HEK293 (cell line): ENCODE measurements at regions not wholly inside any gene's neighbourhood (a gene's known extent, or its start where the extent isn't known, plus 50 kb on each side); places are given as distances from the start of the nearest gene placed in this dataset.
A peak's percentile ranks its signal among the peaks of the same experiment; 100 is the strongest.

ENCODE experiments used
- CTCF ChIA-PET: fragments of 350-600 bp; formaldehyde crosslinking; extraction: SDS; loops from one replicate; lab custom pipeline; 2021; ENCODE audit warnings: antibody characterized with exemption; lab: Yijun Ruan, JAX
- POLR2A ChIA-PET: fragments of 300-600 bp; formaldehyde crosslinking; extraction: SDS; loops from one replicate; lab custom pipeline; 2020; ENCODE audit warnings: antibody characterized with exemption, inconsistent platforms; lab: Yijun Ruan, JAX
- H3K27ac ChIP-seq: fragments of 200-500 bp; sonication (Bioruptor generic); 2 replicates; pipeline ENCODE4 v1.5.1; 2014; ENCODE audit warnings: low read depth, low read length, control low read depth, inconsistent platforms; ENCODE audit errors: extremely low read depth
- H3K36me3 ChIP-seq, 2 experiments: fragments of 200-500 bp in 1 of 2; sonication (Bioruptor generic) in 1 of 2; 1 replicate in 1 of 2; 2 replicates in 1 of 2; pipeline ENCODE4 v1.5.1; 2014 to 2017; ENCODE audit warnings: inconsistent platforms in 2 of 2, low read length in 2 of 2; ENCODE audit not compliant: control insufficient read depth in 2 of 2, insufficient read depth in 1 of 2
- H3K4me1 ChIP-seq: fragments of 200-500 bp; sonication (Bioruptor generic); 2 replicates; pipeline ENCODE4 v1.5.1; 2014; ENCODE audit warnings: mild to moderate bottlenecking, low read length, inconsistent platforms; ENCODE audit not compliant: control insufficient read depth, insufficient read depth
- H3K4me3 ChIP-seq: 2 replicates; pipeline ENCODE4 v1.5.1; 2011; ENCODE audit warnings: low read depth, mild to moderate bottlenecking, control low read depth, low read length, moderate library complexity
- H3K9me3 ChIP-seq: fragments of 200-500 bp; sonication (Bioruptor generic); 2 replicates; pipeline ENCODE4 v1.5.1; 2014; ENCODE audit warnings: low read depth, low read length, inconsistent platforms; ENCODE audit not compliant: control insufficient read depth, insufficient read depth
- EGR2 ChIP-seq: fragments of 450-650 bp; formaldehyde crosslinking; IDR thresholded peaks from 2 replicates; pipeline ENCODE4 v1.5.1; 2016; ENCODE audit warnings: low read depth, missing biosample characterization, missing genetic modification characterization
- GFI1B ChIP-seq: fragments of 450-650 bp; formaldehyde crosslinking; IDR thresholded peaks from 2 replicates; pipeline ENCODE4 v1.5.1; 2016; ENCODE audit warnings: missing biosample characterization, missing genetic modification characterization
- KLF10 ChIP-seq: fragments of 450-650 bp; IDR thresholded peaks from 2 replicates; pipeline ENCODE4 v1.5.1; 2018; ENCODE audit warnings: missing biosample characterization, mild to moderate bottlenecking, missing genetic modification characterization
- OSR2 ChIP-seq: fragments of 450-650 bp; formaldehyde crosslinking; IDR thresholded peaks from 2 replicates; pipeline ENCODE4 v1.5.1; 2016; ENCODE audit warnings: missing biosample characterization, missing genetic modification characterization
- OVOL3 ChIP-seq: fragments of 450-650 bp; formaldehyde crosslinking; IDR thresholded peaks from 2 replicates; pipeline ENCODE4 v1.5.1; 2016; ENCODE audit warnings: missing biosample characterization, missing genetic modification characterization
- PRDM4 ChIP-seq: fragments of 450-650 bp; formaldehyde crosslinking; IDR thresholded peaks from 2 replicates; pipeline ENCODE4 v1.5.1; 2017; ENCODE audit warnings: missing biosample characterization, missing genetic modification characterization
- SP3 ChIP-seq: fragments of 450-650 bp; formaldehyde crosslinking; IDR thresholded peaks from 2 replicates; pipeline ENCODE4 v1.5.1; 2016; ENCODE audit warnings: missing biosample characterization, missing genetic modification characterization
- SP7 ChIP-seq: fragments of 450-650 bp; formaldehyde crosslinking; IDR thresholded peaks from 2 replicates; pipeline ENCODE4 v1.5.1; 2016; ENCODE audit warnings: missing biosample characterization, missing genetic modification characterization
- ZBTB17 ChIP-seq: fragments of 450-650 bp; formaldehyde crosslinking; IDR thresholded peaks from 2 replicates; pipeline ENCODE4 v1.5.1; 2016; ENCODE audit warnings: missing biosample characterization, missing genetic modification characterization
- ZBTB20 ChIP-seq: fragments of 450-650 bp; formaldehyde crosslinking; IDR thresholded peaks from 2 replicates; pipeline ENCODE4 v1.5.1; 2016; ENCODE audit warnings: missing biosample characterization, missing genetic modification characterization
- ZBTB48 ChIP-seq: fragments of 450-650 bp; formaldehyde crosslinking; IDR thresholded peaks from 2 replicates; pipeline ENCODE4 v1.5.1; 2016; ENCODE audit warnings: missing biosample characterization, missing genetic modification characterization
- ZBTB7A ChIP-seq: fragments of 450-650 bp; formaldehyde crosslinking; IDR thresholded peaks from 2 replicates; pipeline ENCODE4 v1.5.1; 2016; ENCODE audit warnings: low read depth, missing biosample characterization, missing genetic modification characterization
- ZBTB8A ChIP-seq: fragments of 450-650 bp; formaldehyde crosslinking; IDR thresholded peaks from 2 replicates; pipeline ENCODE4 v1.5.1; 2016; ENCODE audit warnings: missing biosample characterization, missing genetic modification characterization
- ZIC2 ChIP-seq: fragments of 450-650 bp; formaldehyde crosslinking; IDR thresholded peaks from 2 replicates; pipeline ENCODE4 v1.5.1; 2016; ENCODE audit warnings: missing biosample characterization, missing genetic modification characterization
- ZNF133 ChIP-seq: fragments of 450-650 bp; formaldehyde crosslinking; IDR thresholded peaks from 2 replicates; pipeline ENCODE4 v1.5.1; 2016; ENCODE audit warnings: missing biosample characterization, missing genetic modification characterization
- ZNF175 ChIP-seq: fragments of 450-650 bp; formaldehyde crosslinking; IDR thresholded peaks from 2 replicates; pipeline ENCODE4 v1.5.1; 2016; ENCODE audit warnings: missing biosample characterization, missing genetic modification characterization
- ZNF274 ChIP-seq, 2 experiments: fragments of 200-500 bp in 1 of 2; fragments of 450-650 bp in 1 of 2; sonication (Bioruptor generic) in 1 of 2; formaldehyde crosslinking in 1 of 2; IDR thresholded peaks; 2 replicates each; pipeline versions ENCODE4 v1.5.1 to v1.6.1; 2014 to 2016; ENCODE audit warnings: borderline replicate concordance in 1 of 2, inconsistent platforms in 1 of 2, low read length in 1 of 2, missing biosample characterization in 1 of 2, missing genetic modification characterization in 1 of 2
- ZNF354C ChIP-seq: fragments of 450-650 bp; formaldehyde crosslinking; IDR thresholded peaks from 2 replicates; pipeline ENCODE4 v1.5.1; 2016; ENCODE audit warnings: missing biosample characterization, missing genetic modification characterization, low read depth, borderline replicate concordance
- ZNF501 ChIP-seq: fragments of 450-650 bp; formaldehyde crosslinking; IDR thresholded peaks from 2 replicates; pipeline ENCODE4 v1.5.1; 2016; ENCODE audit warnings: missing biosample characterization, missing genetic modification characterization
- ZNF529 ChIP-seq: fragments of 450-650 bp; formaldehyde crosslinking; IDR thresholded peaks from 2 replicates; pipeline ENCODE4 v1.5.1; 2017; ENCODE audit warnings: missing genetic modification characterization, missing biosample characterization; ENCODE audit not compliant: insufficient replicate concordance
- ZNF549 ChIP-seq: fragments of 450-650 bp; IDR thresholded peaks from 2 replicates; pipeline ENCODE4 v1.5.1; 2018; ENCODE audit warnings: missing biosample characterization, missing genetic modification characterization, mild to moderate bottlenecking, inconsistent platforms, moderate library complexity
- ZNF561 ChIP-seq: fragments of 450-650 bp; IDR thresholded peaks from 2 replicates; pipeline ENCODE4 v1.5.1; 2018; ENCODE audit warnings: missing biosample characterization, missing genetic modification characterization, borderline replicate concordance
- ZNF626 ChIP-seq: fragments of 450-650 bp; sonication (Bioruptor Pico); formaldehyde crosslinking; IDR thresholded peaks from 2 replicates; pipeline ENCODE4 v1.5.1; 2018; ENCODE audit warnings: missing biosample characterization, missing genetic modification characterization, inconsistent platforms
- ZNF792 ChIP-seq: fragments of 450-650 bp; formaldehyde crosslinking; IDR thresholded peaks from 2 replicates; pipeline ENCODE4 v1.5.1; 2016; ENCODE audit warnings: missing biosample characterization, missing genetic modification characterization
- ZSCAN5A ChIP-seq: fragments of 450-650 bp; formaldehyde crosslinking; IDR thresholded peaks from 2 replicates; pipeline ENCODE4 v1.5.1; 2016; ENCODE audit warnings: missing biosample characterization, missing genetic modification characterization
- TF ChIP-seq, protein P1 (sequence below): fragments of 450-650 bp; formaldehyde crosslinking; IDR thresholded peaks from 2 replicates; pipeline ENCODE4 v1.5.1; 2017; ENCODE audit warnings: missing biosample characterization, mild to moderate bottlenecking, missing genetic modification characterization, moderate library complexity
- TF ChIP-seq, protein P2 (sequence below): fragments of 450-650 bp; formaldehyde crosslinking; IDR thresholded peaks from 2 replicates; pipeline ENCODE4 v1.5.1; 2016; ENCODE audit warnings: missing biosample characterization, missing genetic modification characterization

DNA sequence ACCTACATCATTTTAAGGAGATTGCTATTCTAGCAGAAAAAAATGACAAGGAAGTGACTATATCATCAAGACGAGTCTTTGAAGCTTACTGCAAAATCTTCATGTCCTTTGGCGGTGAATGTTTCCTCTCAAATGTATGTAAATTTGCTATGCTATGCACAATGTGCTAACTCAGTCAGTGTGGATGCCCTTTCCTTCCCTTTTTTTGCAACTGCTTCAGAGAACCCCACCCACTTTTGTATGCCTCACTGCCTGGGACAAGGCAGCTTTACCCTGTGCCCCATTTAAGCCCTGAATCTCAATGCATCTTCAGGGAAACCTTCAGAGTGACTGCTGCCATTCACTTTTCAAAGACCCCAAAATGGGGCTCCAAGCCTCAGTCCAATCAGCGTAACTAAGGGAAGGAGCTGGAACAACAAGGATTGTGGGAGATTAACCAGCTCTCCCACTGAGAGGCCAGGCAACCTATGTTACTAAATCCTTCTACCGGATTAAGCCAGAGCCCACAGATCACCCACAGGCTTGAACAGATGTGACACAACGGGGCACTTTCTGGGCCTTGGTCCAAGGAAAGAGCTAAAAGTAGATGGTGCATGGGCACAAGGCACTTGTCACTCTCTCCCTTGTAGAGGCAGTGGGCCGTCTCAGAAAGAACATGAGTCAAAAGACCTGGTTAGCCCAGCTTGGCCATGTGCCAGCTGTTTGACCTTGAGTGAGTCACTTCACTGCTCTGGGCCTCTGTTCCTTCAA is 154.4 kb downstream of the PLPP3 start (continued):
- peak; percentile 70 for TF ChIP-seq ZIC2 (tag by site-specific recombination)
- peak; percentile 24 for TF ChIP-seq ZNF529 (tag by site-specific recombination)
- peak; percentile 82 for TF ChIP-seq EGR2
- TF ChIP-seq OVOL3 (tag by site-specific recombination), result no peak
- TF ChIP-seq ZNF561, result 0 out of 2 replicates have a peak, but pooled peaks have one; percentile 51
- TF ChIP-seq ZBTB8A (tag by site-specific recombination), result peak; percentile 40
- 0 out of 2 replicates have a peak, but pooled peaks have one; percentile 13 for TF ChIP-seq SP7 (tag by site-specific recombination)
- no peak for TF ChIP-seq GFI1B (tag by site-specific recombination)
- no peak for TF ChIP-seq ZSCAN5A (tag by site-specific recombination)
- TF ChIP-seq ZNF549 (tag by site-specific recombination), result 0 out of 2 replicates have a peak, but pooled peaks have one; percentile 17
- TF ChIP-seq ZBTB17 (tag by site-specific recombination), result 0 out of 2 replicates have a peak, but pooled peaks have one; percentile 21
- TF ChIP-seq ZNF175 (tag by site-specific recombination), result no peak
- TF ChIP-seq ZNF626 (tag by site-specific recombination), result 0 out of 2 replicates have a peak, but pooled peaks have one; percentile 22
- TF ChIP-seq, all 188 proteins: peak for 16

GRCh38 chr1:56423716-56424115 is 155.6 kb downstream of the PLPP3 start:
- no peaks in the 10 kb centered on the region for H3K36me3 ChIP-seq
- POLR2A ChIA-PET, result no interaction called here
- no peaks in the 10 kb centered on the region for H3K9me3 ChIP-seq
- no peaks in the 10 kb centered on the region; the same call in 1 of the 2 replicates for H3K4me1 ChIP-seq
- H3K4me3 ChIP-seq, result no peak overlapping the region
- no peak overlapping the region for H3K27ac ChIP-seq
- CTCF ChIA-PET, result interaction anchor here (1.3 kb wide), 1 partner anchor 13 kb away, joined by 5 read pairs; no protein-coding TSS in a partner anchor
- TF ChIP-seq ZNF529 (tag by site-specific recombination) (no peak), ZNF274 (IDR thresholded peaks at IDR 0.05; ENCODE audit: low read length) (no peak), ZNF274 (tag by site-specific recombination; IDR thresholded peaks at IDR 0.05; ENCODE audit: borderline replicate concordance) (no peak), ZNF133 (tag by site-specific recombination) (no peak), PRDM4 (tag by site-specific recombination) (no peak)

DNA sequence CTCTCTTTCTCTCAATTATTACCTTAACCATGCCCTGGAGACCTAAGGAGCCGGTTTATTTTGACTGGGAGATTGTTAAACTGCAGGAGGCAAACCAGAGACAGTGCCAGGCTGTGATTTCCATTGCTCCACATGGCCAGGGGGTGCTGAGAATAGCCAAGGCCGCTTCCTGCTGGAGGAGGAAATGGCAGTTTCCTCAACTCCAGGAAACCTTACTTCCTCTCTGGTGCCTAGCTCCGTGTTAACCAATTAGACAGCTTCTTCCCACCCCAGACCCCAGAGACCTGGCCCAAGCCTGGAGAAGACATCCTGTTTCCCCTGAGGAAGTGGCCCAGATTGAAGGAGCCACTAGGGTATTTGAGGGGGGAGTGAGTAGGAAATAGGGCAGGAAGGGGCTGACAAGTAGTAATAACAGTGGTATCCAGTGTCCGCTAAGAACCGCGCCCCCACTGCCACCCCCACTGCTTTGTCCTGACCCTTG is 161.2 kb downstream of the PLPP3 start:
- Histone ChIP-seq H3K4me1 (peaks cover 23% of the 10 kb centered on the region), H3K27ac (peak overlapping the region; percentile 53; the same call in 1 of the 2 replicates), H3K36me3 (no peaks in the 10 kb centered on the region), H3K4me3 (no peak overlapping the region), H3K9me3 (no peaks in the 10 kb centered on the region)
- CTCF ChIA-PET, result no interaction called here
- POLR2A ChIA-PET, result no interaction called here
- TF ChIP-seq ZBTB20 (tag by site-specific recombination) (no peak), ZNF501 (tag by site-specific recombination) (no peak), ZBTB48 (tag by site-specific recombination) (no peak), OSR2 (tag by site-specific recombination) (peak; percentile 21; the same call in 1 of the 2 replicates), SP3 (tag by site-specific recombination) (no peak), KLF10 (no peak), ZBTB7A (no peak), ZNF792 (no peak), ZNF354C (tag by site-specific recombination) (no peak)
- TF ChIP-seq, protein P1, sequence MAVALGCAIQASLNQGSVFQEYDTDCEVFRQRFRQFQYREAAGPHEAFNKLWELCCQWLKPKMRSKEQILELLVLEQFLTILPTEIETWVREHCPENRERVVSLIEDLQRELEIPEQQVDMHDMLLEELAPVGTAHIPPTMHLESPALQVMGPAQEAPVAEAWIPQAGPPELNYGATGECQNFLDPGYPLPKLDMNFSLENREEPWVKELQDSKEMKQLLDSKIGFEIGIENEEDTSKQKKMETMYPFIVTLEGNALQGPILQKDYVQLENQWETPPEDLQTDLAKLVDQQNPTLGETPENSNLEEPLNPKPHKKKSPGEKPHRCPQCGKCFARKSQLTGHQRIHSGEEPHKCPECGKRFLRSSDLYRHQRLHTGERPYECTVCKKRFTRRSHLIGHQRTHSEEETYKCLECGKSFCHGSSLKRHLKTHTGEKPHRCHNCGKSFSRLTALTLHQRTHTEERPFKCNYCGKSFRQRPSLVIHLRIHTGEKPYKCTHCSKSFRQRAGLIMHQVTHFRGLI (tag by site-specific recombination), result no peak
- TF ChIP-seq, protein P2, sequence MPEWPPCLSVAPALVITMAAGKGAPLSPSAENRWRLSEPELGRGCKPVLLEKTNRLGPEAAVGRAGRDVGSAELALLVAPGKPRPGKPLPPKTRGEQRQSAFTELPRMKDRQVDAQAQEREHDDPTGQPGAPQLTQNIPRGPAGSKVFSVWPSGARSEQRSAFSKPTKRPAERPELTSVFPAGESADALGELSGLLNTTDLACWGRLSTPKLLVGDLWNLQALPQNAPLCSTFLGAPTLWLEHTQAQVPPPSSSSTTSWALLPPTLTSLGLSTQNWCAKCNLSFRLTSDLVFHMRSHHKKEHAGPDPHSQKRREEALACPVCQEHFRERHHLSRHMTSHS (tag by site-specific recombination), result no peak
